NOMO-1 (cell line): ENCODE measurements at regions not wholly inside any gene's neighbourhood (a gene's known extent, or its start where the extent isn't known, plus 50 kb on each side); places are given as distances from the start of the nearest gene placed in this dataset.
"Not testable (repeated sequence)": the region's sequence is repeated elsewhere in the genome, so short reads cannot be mapped to it uniquely, and the experiment has no call there.

Experiments used
- DNase-seq, 2 experiments: peaks; one replicate each; lab custom pipeline; 2025; ENCODE audit not compliant: unreplicated experiment in 2 of 2; lab: John Stamatoyannopoulos, UW

GRCh38 chr22:44650806-44651205 is 51.2 kb upstream of the PRR5 start:
- DNase-seq = no peak

GRCh38 chr22:44648821-44649565 is 53.0 kb upstream of the PRR5 start:
- DNase-seq = no peak

- no peak for DNase-seq
These were observed 53.8 kb upstream of the PRR5 start for GRCh38 chr22:44648085-44648820.

GRCh38 chr22:44647141-44647540 is 54.9 kb upstream of the PRR5 start:
- no peak for DNase-seq

- no peak for DNase-seq
These were observed 55.3 kb upstream of the PRR5 start for GRCh38 chr22:44646668-44647067.

GRCh38 chr22:44646141-44646540 is 55.9 kb upstream of the PRR5 start:
- DNase-seq = no peak

GRCh38 chr22:44645531-44645930 is 56.5 kb upstream of the PRR5 start:
- DNase-seq = no peak

- DNase-seq = no peak
These were observed 56.9 kb upstream of the PRR5 start for GRCh38 chr22:44645083-44645482.

GRCh38 chr22:44643526-44644101 is 58.4 kb upstream of the PRR5 start:
- not testable (repeated sequence) for DNase-seq

- no peak for DNase-seq
These were observed 59.8 kb upstream of the PRR5 start for GRCh38 chr22:44642096-44642644.

- no peak for DNase-seq
These were observed 61.3 kb upstream of the PRR5 start for GRCh38 chr22:44640618-44641155.

GRCh38 chr22:44639891-44640617 is 62.0 kb upstream of the PRR5 start:
- DNase-seq = no peak

- no peak for DNase-seq
These were observed 62.8 kb upstream of the PRR5 start for GRCh38 chr22:44638971-44639760.

GRCh38 chr22:44636502-44637206 is 65.3 kb upstream of the PRR5 start:
- DNase-seq = not testable (repeated sequence)

GRCh38 chr22:44635567-44635966 is 66.4 kb upstream of the PRR5 start:
- DNase-seq = not testable (repeated sequence)

GRCh38 chr22:44634426-44635321 is 67.3 kb upstream of the PRR5 start:
- no peak for DNase-seq

GRCh38 chr22:44633647-44634046 is 68.4 kb upstream of the PRR5 start:
- no peak for DNase-seq
